Tibial nerve (tissue), 4 donors: ENCODE measurements at regions not wholly inside any gene's neighbourhood (a gene's known extent, or its start where the extent isn't known, plus 50 kb on each side); places are given as distances from the start of the nearest gene placed in this dataset.

Experiments used
- EP300 ChIP-seq, 2 donors: sonication (generic); formaldehyde crosslinking; IDR thresholded peaks; one replicate each; pipeline ENCODE4 v1.6.1; 2017; ENCODE audit warnings: antibody characterized with exemption in 2 of 2, mild to moderate bottlenecking in 1 of 2
- POLR2A ChIP-seq, 2 donors: fragments of 450-650 bp; IDR thresholded peaks; one replicate each; pipeline ENCODE4 v1.6.1; 2017; ENCODE audit warnings: antibody characterized with exemption in 2 of 2, mild to moderate bottlenecking in 2 of 2, moderate library complexity in 2 of 2
- TF ChIP-seq, protein P1 (sequence below), 5 experiments: fragments of 200-600 bp in 3 of 5; fragments of 450-650 bp in 2 of 5; sonication (generic) in 3 of 5; IDR thresholded peaks; one replicate each; pipeline ENCODE4 v1.5.1; 2016 to 2019; ENCODE audit warnings: antibody characterized with exemption in 5 of 5, mild to moderate bottlenecking in 3 of 5, moderate library complexity in 2 of 5

DNA sequence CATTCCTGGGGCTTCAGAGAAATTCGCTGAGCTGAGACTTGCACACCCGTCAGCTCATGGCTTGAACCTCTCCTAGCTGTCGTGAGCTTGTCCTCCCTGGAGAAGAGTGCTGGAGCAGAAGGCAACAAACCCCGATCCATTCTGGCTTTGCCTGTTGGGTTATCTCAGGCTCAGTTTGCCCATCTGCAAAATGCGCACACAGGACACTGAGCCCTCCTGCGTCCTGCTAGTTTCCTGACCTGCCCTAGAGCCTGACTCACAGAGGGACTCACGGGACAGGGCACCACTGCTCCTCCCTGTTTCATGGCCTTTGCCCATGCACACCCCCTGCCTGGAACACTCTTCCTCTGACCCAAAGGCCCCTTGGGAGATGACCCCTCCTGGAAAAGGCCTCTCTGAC lies 365.0 kb downstream of the MN1 start:
- TF ChIP-seq POLR2A (IDR thresholded peaks at IDR 0.05) (no peak), EP300 (IDR thresholded peaks at IDR 0.05) (no peak)
- TF ChIP-seq, protein P1, sequence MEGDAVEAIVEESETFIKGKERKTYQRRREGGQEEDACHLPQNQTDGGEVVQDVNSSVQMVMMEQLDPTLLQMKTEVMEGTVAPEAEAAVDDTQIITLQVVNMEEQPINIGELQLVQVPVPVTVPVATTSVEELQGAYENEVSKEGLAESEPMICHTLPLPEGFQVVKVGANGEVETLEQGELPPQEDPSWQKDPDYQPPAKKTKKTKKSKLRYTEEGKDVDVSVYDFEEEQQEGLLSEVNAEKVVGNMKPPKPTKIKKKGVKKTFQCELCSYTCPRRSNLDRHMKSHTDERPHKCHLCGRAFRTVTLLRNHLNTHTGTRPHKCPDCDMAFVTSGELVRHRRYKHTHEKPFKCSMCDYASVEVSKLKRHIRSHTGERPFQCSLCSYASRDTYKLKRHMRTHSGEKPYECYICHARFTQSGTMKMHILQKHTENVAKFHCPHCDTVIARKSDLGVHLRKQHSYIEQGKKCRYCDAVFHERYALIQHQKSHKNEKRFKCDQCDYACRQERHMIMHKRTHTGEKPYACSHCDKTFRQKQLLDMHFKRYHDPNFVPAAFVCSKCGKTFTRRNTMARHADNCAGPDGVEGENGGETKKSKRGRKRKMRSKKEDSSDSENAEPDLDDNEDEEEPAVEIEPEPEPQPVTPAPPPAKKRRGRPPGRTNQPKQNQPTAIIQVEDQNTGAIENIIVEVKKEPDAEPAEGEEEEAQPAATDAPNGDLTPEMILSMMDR (IDR thresholded peaks at IDR 0.05), result no peak
